ENCODE measurements at regions not wholly inside any gene's neighbourhood (a gene's known extent, or its start where the extent isn't known, plus 50 kb on each side); places are given as distances from the start of the nearest gene placed in this dataset.

- TF ChIP-seq CTCF (IDR thresholded peaks at IDR 0.05) (no peak), ZFX (IDR thresholded peaks at IDR 0.05; ENCODE audit: borderline replicate concordance) (no peak)
These were observed 756.4 kb upstream of the SLITRK5 start for GRCh38 chr13:86914757-86915156.

Measured in 22Rv1 (cell line).